DOHH2 (cell line): ENCODE measurements at regions not wholly inside any gene's neighbourhood (a gene's known extent, or its start where the extent isn't known, plus 50 kb on each side); places are given as distances from the start of the nearest gene placed in this dataset.

Experiments used
- H3F3A ChIP-seq: fragments of 200-600 bp; sonication (generic), shearing (Covaris generic); 2 replicates; pipeline ENCODE4 v1.6.0; 2016; ENCODE audit warnings: antibody characterized with exemption, mild to moderate bottlenecking; ENCODE audit not compliant: control insufficient read depth, insufficient read depth
- H3K27ac ChIP-seq: fragments of 200-600 bp; sonication (generic); 2 replicates; pipeline ENCODE4 v1.5.1; 2014; ENCODE audit warnings: low read depth, mild to moderate bottlenecking, low read length, moderate library complexity
- H3K27me3 ChIP-seq: fragments of 200-600 bp; sonication (generic); 2 replicates; pipeline ENCODE4 v1.6.1; 2014; ENCODE audit warnings: mild to moderate bottlenecking, low read length, mixed read lengths; ENCODE audit not compliant: control insufficient read depth
- H3K36me3 ChIP-seq: fragments of 200-600 bp; sonication (generic); 2 replicates; pipeline ENCODE4 v1.6.1; 2014; ENCODE audit warnings: mild to moderate bottlenecking, low read length, moderate library complexity, mixed read lengths; ENCODE audit not compliant: control insufficient read depth
- H3K4me1 ChIP-seq: fragments of 200-600 bp; sonication (generic); 2 replicates; pipeline ENCODE4 v1.6.1; 2014; ENCODE audit warnings: mild to moderate bottlenecking, low read length, mixed read lengths; ENCODE audit not compliant: control insufficient read depth
- H3K4me2 ChIP-seq: fragments of 200-600 bp; sonication (generic); 2 replicates; pipeline ENCODE4 v1.6.0; 2014; ENCODE audit warnings: mild to moderate bottlenecking, low read length, moderate library complexity
- H3K4me3 ChIP-seq: fragments of 200-600 bp; sonication (generic); 2 replicates; pipeline ENCODE4 v1.5.1; 2014; ENCODE audit warnings: mild to moderate bottlenecking, low read length, mixed read lengths
- H3K79me2 ChIP-seq: fragments of 200-600 bp; sonication (generic); 2 replicates; pipeline ENCODE4 v1.6.1; 2014; ENCODE audit warnings: mild to moderate bottlenecking, low read length, mixed read lengths; ENCODE audit not compliant: control insufficient read depth
- H3K9me2 ChIP-seq: fragments of 200-600 bp; sonication (generic); replicated peaks from 2 replicates; pipeline ENCODE4 v1.6.1; 2014; ENCODE audit warnings: mild to moderate bottlenecking, low read length, mixed read lengths; ENCODE audit not compliant: control insufficient read depth
- H3K9me3 ChIP-seq: fragments of 200-600 bp; sonication (generic); 2 replicates; pipeline ENCODE4 v1.6.1; 2014; ENCODE audit warnings: antibody characterized with exemption, low read length, mixed read lengths; ENCODE audit not compliant: control insufficient read depth, insufficient read depth
- H4K20me1 ChIP-seq: fragments of 200-600 bp; sonication (generic); 2 replicates; pipeline ENCODE4 v1.6.0; 2014; ENCODE audit warnings: low read depth, mild to moderate bottlenecking, antibody characterized with exemption, low read length, moderate library complexity; ENCODE audit not compliant: control insufficient read depth, insufficient read depth
- EZH2phosphoT487 ChIP-seq: fragments of 200-600 bp; sonication (generic); IDR thresholded peaks from 2 replicates; pipeline ENCODE4 v1.6.1; 2017; ENCODE audit warnings: borderline replicate concordance, mild to moderate bottlenecking, antibody characterized with exemption, low read length, moderate library complexity, mixed read lengths
- TF ChIP-seq, protein P1 (sequence below): fragments of 200-600 bp; sonication (generic); IDR thresholded peaks from one replicate; pipeline ENCODE4 v1.5.1; 2014; ENCODE audit warnings: antibody characterized with exemption, mild to moderate bottlenecking, low read depth, low read length; ENCODE audit not compliant: poor library complexity, severe bottlenecking

DNA sequence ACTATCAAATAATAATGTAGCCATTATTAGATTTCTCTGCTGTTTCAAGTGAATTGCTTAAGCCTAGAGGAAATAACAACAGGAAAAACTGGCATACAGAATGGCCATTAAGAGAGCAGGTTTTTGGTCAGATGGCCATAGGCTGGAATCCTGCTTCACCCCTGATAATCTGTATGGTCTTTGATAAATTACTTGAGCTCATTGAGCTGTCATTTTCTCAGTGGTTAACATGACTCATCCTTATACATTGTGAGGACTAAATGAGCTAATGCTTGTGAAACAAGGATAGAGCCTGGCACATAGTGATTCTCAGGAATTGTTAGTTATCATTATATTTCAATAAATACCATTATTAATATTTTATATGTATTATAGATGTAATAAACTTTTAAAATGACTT, 516.5 kb downstream of the KIF4B start:
- H3K79me2 ChIP-seq: no peaks in the 10 kb centered on the region
- H4K20me1 ChIP-seq: no peaks in the 10 kb centered on the region
- H3K27ac ChIP-seq: no peak overlapping the region
- no peaks in the 10 kb centered on the region for H3K27me3 ChIP-seq
- H3F3A ChIP-seq: no peaks in the 10 kb centered on the region
- H3K4me2 ChIP-seq: no peak overlapping the region
- H3K4me1 ChIP-seq: no peaks in the 10 kb centered on the region
- H3K9me2 ChIP-seq: peaks cover 2% of the 10 kb centered on the region; the same call in 1 of the 2 replicates
- no peaks in the 10 kb centered on the region for H3K36me3 ChIP-seq
- H3K9me3 ChIP-seq: no peaks in the 10 kb centered on the region
- no peak overlapping the region for H3K4me3 ChIP-seq
- TF ChIP-seq, protein P1, sequence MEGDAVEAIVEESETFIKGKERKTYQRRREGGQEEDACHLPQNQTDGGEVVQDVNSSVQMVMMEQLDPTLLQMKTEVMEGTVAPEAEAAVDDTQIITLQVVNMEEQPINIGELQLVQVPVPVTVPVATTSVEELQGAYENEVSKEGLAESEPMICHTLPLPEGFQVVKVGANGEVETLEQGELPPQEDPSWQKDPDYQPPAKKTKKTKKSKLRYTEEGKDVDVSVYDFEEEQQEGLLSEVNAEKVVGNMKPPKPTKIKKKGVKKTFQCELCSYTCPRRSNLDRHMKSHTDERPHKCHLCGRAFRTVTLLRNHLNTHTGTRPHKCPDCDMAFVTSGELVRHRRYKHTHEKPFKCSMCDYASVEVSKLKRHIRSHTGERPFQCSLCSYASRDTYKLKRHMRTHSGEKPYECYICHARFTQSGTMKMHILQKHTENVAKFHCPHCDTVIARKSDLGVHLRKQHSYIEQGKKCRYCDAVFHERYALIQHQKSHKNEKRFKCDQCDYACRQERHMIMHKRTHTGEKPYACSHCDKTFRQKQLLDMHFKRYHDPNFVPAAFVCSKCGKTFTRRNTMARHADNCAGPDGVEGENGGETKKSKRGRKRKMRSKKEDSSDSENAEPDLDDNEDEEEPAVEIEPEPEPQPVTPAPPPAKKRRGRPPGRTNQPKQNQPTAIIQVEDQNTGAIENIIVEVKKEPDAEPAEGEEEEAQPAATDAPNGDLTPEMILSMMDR: no peak
- no peak for TF ChIP-seq EZH2phosphoT487

DNA sequence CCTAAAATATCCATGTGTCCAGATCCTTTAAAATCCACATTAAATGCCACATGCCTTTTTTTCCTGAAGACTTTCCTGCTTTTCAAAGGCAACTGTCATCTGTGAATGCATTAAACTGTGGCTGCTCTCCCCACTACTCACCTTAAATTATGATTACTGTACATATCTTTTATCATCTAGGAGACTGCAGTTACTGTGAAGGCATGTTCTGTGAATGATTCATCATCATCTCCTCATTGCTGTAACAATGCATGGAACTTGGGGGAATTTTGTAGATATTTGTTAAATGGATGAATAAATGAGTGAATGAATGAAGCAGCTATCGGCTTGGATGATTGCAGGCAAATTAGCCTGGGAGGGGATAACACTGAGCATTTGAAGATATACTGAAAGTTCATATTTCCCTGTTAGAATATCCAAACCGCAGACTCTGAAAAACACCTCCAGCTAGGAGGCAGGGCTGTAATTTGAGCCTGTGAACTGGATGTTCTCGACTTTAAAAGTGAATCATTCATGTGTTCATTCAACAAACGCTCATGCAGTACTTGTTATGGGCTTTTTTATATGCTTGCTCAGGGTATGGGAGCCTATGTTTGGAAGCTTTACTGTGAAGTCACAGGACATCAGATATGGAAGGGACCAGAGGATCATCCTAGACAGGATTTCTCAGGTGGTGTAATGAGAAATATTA, 519.2 kb downstream of the KIF4B start:
- Histone ChIP-seq H3K27me3 (no peaks in the 10 kb centered on the region), H3K79me2 (no peaks in the 10 kb centered on the region), H3K4me2 (no peak overlapping the region), H3K27ac (no peak overlapping the region), H3F3A (no peaks in the 10 kb centered on the region), H3K9me2 (no peaks in the 10 kb centered on the region), H3K36me3 (no peaks in the 10 kb centered on the region), H3K4me3 (no peak overlapping the region), H4K20me1 (no peaks in the 10 kb centered on the region), H3K4me1 (no peaks in the 10 kb centered on the region), H3K9me3 (no peaks in the 10 kb centered on the region)
- TF ChIP-seq, protein P1: no peak

DNA sequence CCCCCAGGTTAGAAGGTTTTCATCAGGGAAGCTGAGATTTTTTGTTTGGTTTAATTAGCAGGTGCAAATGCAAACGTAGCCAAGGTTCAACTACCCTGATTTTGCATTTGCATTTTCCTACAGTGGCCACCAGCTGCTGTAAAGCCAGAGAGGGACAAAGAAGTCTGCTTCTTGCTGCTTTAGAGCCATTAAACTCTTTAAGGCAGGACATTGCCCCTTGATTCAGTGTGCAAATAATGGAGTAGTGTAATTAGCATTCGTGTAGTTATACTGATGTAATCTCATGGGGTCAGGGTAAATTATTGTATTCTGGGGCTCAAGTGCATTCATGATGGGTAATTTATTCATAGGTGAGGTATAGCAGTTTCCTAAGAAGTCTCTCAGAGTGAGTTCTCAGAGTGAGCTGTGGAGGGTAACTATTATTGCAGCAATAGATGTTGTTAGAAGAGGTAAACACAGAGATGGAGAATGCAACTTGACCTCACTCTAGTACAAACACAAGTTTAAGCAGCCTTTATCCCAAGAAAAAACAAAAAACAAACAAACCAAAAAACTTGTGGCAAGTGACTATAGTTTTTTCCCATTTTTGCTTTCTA, 526.5 kb downstream of the KIF4B start:
- no peak overlapping the region for H3K4me2 ChIP-seq
- no peak overlapping the region for H3K27ac ChIP-seq
- H4K20me1 ChIP-seq: no peaks in the 10 kb centered on the region

More for the DNA sequence above, 526.5 kb downstream of the KIF4B start:
- Histone ChIP-seq H3K9me2 (no peaks in the 10 kb centered on the region), H3K4me3 (no peak overlapping the region), H3K79me2 (no peaks in the 10 kb centered on the region), H3K9me3 (no peaks in the 10 kb centered on the region), H3F3A (no peaks in the 10 kb centered on the region), H3K27me3 (no peaks in the 10 kb centered on the region), H3K4me1 (no peaks in the 10 kb centered on the region), H3K36me3 (no peaks in the 10 kb centered on the region)
- TF ChIP-seq, protein P1: no peak
- TF ChIP-seq EZH2phosphoT487: no peak
